ENCODE measurements at regions not wholly inside any gene's neighbourhood (a gene's known extent, or its start where the extent isn't known, plus 50 kb on each side); places are given as distances from the start of the nearest gene placed in this dataset.

- WGBS, 5 donors: 70 to 85% (median 78%) methylated on average over 2 of the region's 2 CpGs
- intact Hi-C loops (cut with DNase I; ENCODE audit: low total_unique reads): no loop called here
- Histone ChIP-seq H3K36me3 (no peaks in the 10 kb centered on the region), H3K27ac (no peak overlapping the region), H3K4me1 (no peaks in the 10 kb centered on the region), H3K9me3 (no peaks in the 10 kb centered on the region), H3K4me3 (no peak overlapping the region), H3K27me3 (replicated peaks in 1 of 7) (peaks cover 0 to 28% (median 0%) of the 10 kb centered on the region in 7 donors)
- TF ChIP-seq, protein P1, sequence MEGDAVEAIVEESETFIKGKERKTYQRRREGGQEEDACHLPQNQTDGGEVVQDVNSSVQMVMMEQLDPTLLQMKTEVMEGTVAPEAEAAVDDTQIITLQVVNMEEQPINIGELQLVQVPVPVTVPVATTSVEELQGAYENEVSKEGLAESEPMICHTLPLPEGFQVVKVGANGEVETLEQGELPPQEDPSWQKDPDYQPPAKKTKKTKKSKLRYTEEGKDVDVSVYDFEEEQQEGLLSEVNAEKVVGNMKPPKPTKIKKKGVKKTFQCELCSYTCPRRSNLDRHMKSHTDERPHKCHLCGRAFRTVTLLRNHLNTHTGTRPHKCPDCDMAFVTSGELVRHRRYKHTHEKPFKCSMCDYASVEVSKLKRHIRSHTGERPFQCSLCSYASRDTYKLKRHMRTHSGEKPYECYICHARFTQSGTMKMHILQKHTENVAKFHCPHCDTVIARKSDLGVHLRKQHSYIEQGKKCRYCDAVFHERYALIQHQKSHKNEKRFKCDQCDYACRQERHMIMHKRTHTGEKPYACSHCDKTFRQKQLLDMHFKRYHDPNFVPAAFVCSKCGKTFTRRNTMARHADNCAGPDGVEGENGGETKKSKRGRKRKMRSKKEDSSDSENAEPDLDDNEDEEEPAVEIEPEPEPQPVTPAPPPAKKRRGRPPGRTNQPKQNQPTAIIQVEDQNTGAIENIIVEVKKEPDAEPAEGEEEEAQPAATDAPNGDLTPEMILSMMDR (IDR thresholded peaks at IDR 0.05 in 8 of 11, conservative IDR thresholded peaks at IDR 0.05 in 3 of 11): no peak
- no peak for TF ChIP-seq POLR2A (IDR thresholded peaks at IDR 0.05)
- TF ChIP-seq POLR2AphosphoS5 (IDR thresholded peaks at IDR 0.05): no peak
- no peak for DNase-seq
These were observed 51.6 kb upstream of the OR4E1 start for GRCh38 chr14:21725250-21725649.

GRCh38 chr14:21724090-21724973 lies 50.7 kb upstream of the OR4E1 start:
- 79 to 85% (median 84%) methylated on average over 8 of the region's 8 CpGs for WGBS, 5 donors
- Histone ChIP-seq H3K4me1 (no peaks in the 10 kb centered on the region), H3K27me3 (replicated peaks in 1 of 7) (peaks cover 0 to 33% (median 0%) of the 10 kb centered on the region in 7 donors), H3K4me3 (no peak overlapping the region), H3K9me3 (no peaks in the 10 kb centered on the region), H3K36me3 (no peaks in the 10 kb centered on the region), H3K27ac (no peak overlapping the region)
- TF ChIP-seq POLR2A (IDR thresholded peaks at IDR 0.05) (no peak), POLR2AphosphoS5 (IDR thresholded peaks at IDR 0.05) (no peak)
- TF ChIP-seq, protein P1 (IDR thresholded peaks at IDR 0.05 in 8 of 11, conservative IDR thresholded peaks at IDR 0.05 in 3 of 11): no peak
- no peak for DNase-seq
- intact Hi-C loops (cut with DNase I; ENCODE audit: low total_unique reads): no loop called here

GRCh38 chr14:21723431-21724045 lies 49.9 kb upstream of the OR4E1 start:
- no peak for DNase-seq
- H3K36me3 ChIP-seq: no peaks in the 10 kb centered on the region
- H3K9me3 ChIP-seq: no peaks in the 10 kb centered on the region
- TF ChIP-seq, protein P1 (IDR thresholded peaks at IDR 0.05 in 8 of 11, conservative IDR thresholded peaks at IDR 0.05 in 3 of 11): peak in 1 of 11 experiments; percentile 9
- TF ChIP-seq POLR2AphosphoS5 (IDR thresholded peaks at IDR 0.05) (no peak), POLR2A (IDR thresholded peaks at IDR 0.05) (no peak)
- WGBS, 5 donors: 53 to 65% (median 59%) methylated on average over 14 of the region's 14 CpGs
- H3K27ac ChIP-seq: no peak overlapping the region
- H3K4me1 ChIP-seq: no peaks in the 10 kb centered on the region
- peaks cover 0 to 38% (median 0%) of the 10 kb centered on the region in 7 donors for H3K27me3 ChIP-seq (replicated peaks in 1 of 7)
- H3K4me3 ChIP-seq: peak overlapping the region in 1 of 8 donors; percentile 34
- intact Hi-C loops (cut with DNase I; ENCODE audit: low total_unique reads): no loop called here

Small RNA genes lying in the stretch of these regions (small RNA-seq; reads per million reads assigned to genes)
- gene AC245505.1: 0 reads per million in 4 donors
- gene TRAJ30: 0 reads per million in 4 donors
- 0 reads per million in 4 donors for gene TRAJ31
- 0 reads per million in 4 donors for gene TRAJ32
- gene TRAJ33: 0 reads per million in 4 donors
- gene TRAJ34: 0 reads per million in 4 donors
- gene TRAJ35: 0 reads per million in 4 donors
- 0 reads per million in 4 donors for gene TRAJ36
- gene TRAJ37: 0 reads per million in 4 donors
- 0 reads per million in 4 donors for gene TRAJ38
- gene TRAJ39: 0 reads per million in 4 donors
- gene TRAJ40: 0 reads per million in 4 donors
- gene TRAJ41: 0 reads per million in 4 donors
- gene TRAJ42: 0 reads per million in 4 donors
- 0 reads per million in 4 donors for gene TRAJ43
- 0 to 0.07 (median 0) reads per million in 4 donors for gene TRAJ44
- gene TRAJ45: 0 to 0.07 (median 0) reads per million in 4 donors
- gene TRAJ46: 0 reads per million in 4 donors
- 0 reads per million in 4 donors for gene TRAJ47
- gene TRAJ48: 0 reads per million in 4 donors
- 0 reads per million in 4 donors for gene TRAJ49
- gene TRAJ50: 0 reads per million in 4 donors
- gene TRAJ51: 0 reads per million in 4 donors
- 0 reads per million in 4 donors for gene TRAJ52
- gene TRAJ53: 0 reads per million in 4 donors
- 0 reads per million in 4 donors for gene TRAJ54
- gene TRAJ55: 0 reads per million in 4 donors
- gene TRAJ56: 0 reads per million in 4 donors
- gene TRAJ57: 0 reads per million in 4 donors
- gene TRAJ58: 0 reads per million in 4 donors
- gene TRAJ59: 0 reads per million in 4 donors
- 0 reads per million in 4 donors for gene TRAJ60
- gene TRAJ61: 0 reads per million in 4 donors
- gene TRAV15: 0 reads per million in 4 donors
- 0 reads per million in 4 donors for gene TRDD1
- 0 reads per million in 4 donors for gene TRDD2
- gene TRDD3: 0 reads per million in 4 donors
- gene TRDJ1: 0 reads per million in 4 donors
- 0 reads per million in 4 donors for gene TRDJ2
- 0 reads per million in 4 donors for gene TRDJ3
- gene TRDJ4: 0 reads per million in 4 donors
- 0 reads per million in 4 donors for gene TRDV1
